Esophagus mucosa (tissue), 1 donor: ENCODE measurements at regions not wholly inside any gene's neighbourhood (a gene's known extent, or its start where the extent isn't known, plus 50 kb on each side); places are given as distances from the start of the nearest gene placed in this dataset.
"Not testable (repeated sequence)": the region's sequence is repeated elsewhere in the genome, so short reads cannot be mapped to it uniquely, and the experiment has no call there.

Experiments used
- ATAC-seq: fragments of 200-7000 bp; cut with Tn5 transposase; one replicate; pipeline ENCODE4 v1.9.1; 2020
- donor health status: DM: yes; HTN: yes; CAD: no.

GRCh38 chr2:236774171-236774570 is 204.5 kb downstream of the ACKR3 start:
- no peak for ATAC-seq

GRCh38 chr2:236775511-236775910 is 205.9 kb downstream of the ACKR3 start:
- no peak for ATAC-seq

- no peak for ATAC-seq
Measured at GRCh38 chr2:236776206-236776605, 206.6 kb downstream of the ACKR3 start.

GRCh38 chr2:236776695-236777251 is 207.1 kb downstream of the ACKR3 start:
- ATAC-seq = peak; percentile 24

GRCh38 chr2:236777408-236777807 is 207.8 kb downstream of the ACKR3 start:
- ATAC-seq = no peak

- no peak for ATAC-seq
Measured at GRCh38 chr2:236781933-236782816, 212.6 kb downstream of the ACKR3 start.

GRCh38 chr2:236782938-236783337 is 213.3 kb downstream of the ACKR3 start:
- no peak for ATAC-seq

GRCh38 chr2:236783417-236784020 is 213.9 kb downstream of the ACKR3 start:
- ATAC-seq = no peak

- peak; percentile 25 for ATAC-seq
Measured at GRCh38 chr2:236785611-236786057, 216.0 kb downstream of the ACKR3 start.

- no peak for ATAC-seq
Measured at GRCh38 chr2:236786751-236787150, 217.1 kb downstream of the ACKR3 start.

- not testable (repeated sequence) for ATAC-seq
Measured at GRCh38 chr2:236787376-236787775, 217.8 kb downstream of the ACKR3 start.

GRCh38 chr2:236787885-236788284 is 218.3 kb downstream of the ACKR3 start:
- no peak for ATAC-seq

GRCh38 chr2:236790963-236791362 is 221.3 kb downstream of the ACKR3 start:
- no peak for ATAC-seq

GRCh38 chr2:236793023-236794011 is 223.7 kb downstream of the ACKR3 start:
- no peak for ATAC-seq

- ATAC-seq = peak; percentile 46
Measured at GRCh38 chr2:236794176-236794957, 224.7 kb downstream of the ACKR3 start.

GRCh38 chr2:236795169-236795860 is 225.7 kb downstream of the ACKR3 start:
- ATAC-seq = no peak

GRCh38 chr2:236795861-236796219 is 226.2 kb downstream of the ACKR3 start:
- no peak for ATAC-seq

GRCh38 chr2:236796236-236796635 is 226.6 kb downstream of the ACKR3 start:
- no peak for ATAC-seq

GRCh38 chr2:236797411-236797810 is 227.8 kb downstream of the ACKR3 start:
- ATAC-seq = no peak

GRCh38 chr2:236798491-236798890 is 228.9 kb downstream of the ACKR3 start:
- no peak for ATAC-seq
